B cell (primary cell): ENCODE measurements at regions not wholly inside any gene's neighbourhood (a gene's known extent, or its start where the extent isn't known, plus 50 kb on each side); places are given as distances from the start of the nearest gene placed in this dataset.

Experiments used
- ATAC-seq: fragments of 200-7000 bp; cut with Tn5 transposase; one replicate; pipeline ENCODE4 v1.10.0; 2021; ENCODE audit warnings: low read depth, mild to moderate bottlenecking, moderate number of reproducible peaks, moderate library complexity
- CTCF ChIA-PET: fragments of 350-600 bp; sonication (Branson Sonifier 250); formaldehyde crosslinking; loops from one replicate; lab custom pipeline; 2021; ENCODE audit warnings: antibody characterized with exemption, inconsistent platforms; lab: Charles Lee
- POLR2A ChIA-PET: fragments of 350-600 bp; sonication (Branson Sonifier 250); formaldehyde crosslinking; loops from one replicate; lab custom pipeline; 2021; ENCODE audit warnings: antibody characterized with exemption; lab: Charles Lee
- DNase-seq: peaks from one replicate; pipeline ENCODE4 v3.0.0; 2013
- H2AFZ ChIP-seq: 2 replicates; pipeline ENCODE4 v1.6.1; 2012; ENCODE audit warnings: mild to moderate bottlenecking, low read depth, low read length; ENCODE audit not compliant: insufficient read depth, poor library complexity, severe bottlenecking
- H3K27ac ChIP-seq, 2 donors: 1 replicate in 1 of 2; 2 replicates in 1 of 2; pipeline ENCODE4 v1.5.1; 2012 to 2013; ENCODE audit warnings: low read length in 2 of 2, mild to moderate bottlenecking in 2 of 2, moderate library complexity in 1 of 2
- H3K27me3 ChIP-seq, 4 experiments: fragments of 200-600 bp in 1 of 4; sonication (generic) in 1 of 4; replicated peaks in 1 of 4; 1 replicate in 2 of 4; 2 replicates in 2 of 4; pipeline versions ENCODE4 v1.6.1 to v1.7.0; 2013 to 2016; ENCODE audit warnings: low read length in 3 of 4, mild to moderate bottlenecking in 2 of 4, mixed read lengths in 1 of 4, moderate library complexity in 1 of 4; ENCODE audit not compliant: insufficient read depth in 4 of 4, control insufficient read depth in 3 of 4; ENCODE audit errors: control extremely low read depth in 1 of 4
- H3K36me3 ChIP-seq, 2 experiments: replicated peaks in 1 of 2; 1 replicate in 1 of 2; 2 replicates in 1 of 2; pipeline versions ENCODE4 v1.6.1 to v1.7.1; 2013; ENCODE audit warnings: low read length in 1 of 2; ENCODE audit not compliant: insufficient read depth in 2 of 2, control insufficient read depth in 1 of 2; ENCODE audit errors: control extremely low read depth in 1 of 2, extremely low read depth in 1 of 2
- H3K4me1 ChIP-seq, 2 donors: fragments of 200-600 bp in 1 of 2; sonication (generic) in 1 of 2; 1 replicate in 1 of 2; 2 replicates in 1 of 2; pipeline versions ENCODE4 v1.5.1 to v1.6.1; 2013 to 2017; ENCODE audit warnings: low read length in 2 of 2; ENCODE audit not compliant: control insufficient read depth in 2 of 2, insufficient read depth in 2 of 2
- H3K4me2 ChIP-seq: replicated peaks from 2 replicates; pipeline ENCODE3; 2012; ENCODE audit warnings: mild to moderate bottlenecking, low read depth, low read length; ENCODE audit not compliant: poor library complexity, severe bottlenecking
- H3K4me3 ChIP-seq, 5 experiments: fragments of 200-600 bp in 1 of 5; sonication (generic) in 1 of 5; 1 replicate in 3 of 5; 2 replicates in 2 of 5; pipeline versions ENCODE4 v1.5.1 to v1.7.0; 2011 to 2016; ENCODE audit warnings: low read length in 4 of 5, mild to moderate bottlenecking in 4 of 5, low read depth in 2 of 5, control low read depth in 1 of 5, moderate library complexity in 1 of 5; ENCODE audit not compliant: insufficient read depth in 1 of 5; ENCODE audit errors: control extremely low read depth in 1 of 5, extremely low read depth in 1 of 5
- H3K79me2 ChIP-seq: fragments of 200-600 bp; sonication (generic); one replicate; pipeline ENCODE4 v1.6.0; 2016; ENCODE audit warnings: low read length; ENCODE audit not compliant: control insufficient read depth, insufficient read depth
- H3K9ac ChIP-seq: fragments of 200-600 bp; sonication (generic); 2 replicates; pipeline ENCODE4 v1.6.1; 2017; ENCODE audit warnings: mild to moderate bottlenecking, low read length, moderate library complexity
- H3K9me3 ChIP-seq, 3 donors: one replicate each; pipeline versions ENCODE4 v1.6.1 to v1.7.1; 2013; ENCODE audit warnings: low read length in 2 of 3; ENCODE audit not compliant: control insufficient read depth in 2 of 3, insufficient read depth in 1 of 3; ENCODE audit errors: control extremely low read depth in 1 of 3
- H4K20me1 ChIP-seq: 2 replicates; pipeline ENCODE4 v1.6.0; 2012; ENCODE audit warnings: mild to moderate bottlenecking, low read length; ENCODE audit not compliant: insufficient read depth, control insufficient read depth, poor library complexity, severe bottlenecking
- H3K27ac Mint-ChIP-seq: one replicate; pipeline ENCODE4 v1.8.0; 2021; ENCODE audit warnings: mixed read lengths
- H3K27me3 Mint-ChIP-seq: one replicate; pipeline ENCODE4 v1.8.0; 2021; ENCODE audit warnings: mixed read lengths
- H3K4me1 Mint-ChIP-seq: one replicate; pipeline ENCODE4 v1.8.0; 2021; ENCODE audit warnings: mixed read lengths
- H3K4me3 Mint-ChIP-seq: one replicate; pipeline ENCODE4 v1.8.0; 2021; ENCODE audit warnings: mixed read lengths
- H3K9me3 Mint-ChIP-seq: one replicate; pipeline ENCODE4 v1.8.0; 2022; ENCODE audit warnings: mixed read lengths; ENCODE audit not compliant: insufficient read depth
- CTCF ChIP-seq: fragments of 200-600 bp; IDR thresholded peaks from one replicate; pipeline ENCODE4 v1.8.0; 2022; ENCODE audit warnings: antibody characterized with exemption, mild to moderate bottlenecking
- EZH2 ChIP-seq: IDR thresholded peaks from 2 replicates; pipeline ENCODE4 v1.6.1; 2012; ENCODE audit warnings: borderline replicate concordance, low read depth, mild to moderate bottlenecking, moderate library complexity, low read length; ENCODE audit not compliant: insufficient read depth, poor library complexity, severe bottlenecking
- WGBS: methylation state at CpG from one replicate; pipeline ENCODE4 v1.1.5; 2013; ENCODE audit warnings: missing lambda C conversion rate; ENCODE audit not compliant: insufficient coverage; 5-methylcytosine and 5-hydroxymethylcytosine counted together
- intact Hi-C: fragments of 100-400 bp; cut with micrococcal nuclease; formaldehyde crosslinking; loops from one replicate; pipeline ENCODE4 v1.10.0; 2022

GRCh38 chr3:194275291-194275690, 75.8 kb downstream of the CPN2 start:
- no peak overlapping the region for H3K27ac ChIP-seq
- H3K9ac ChIP-seq: no peak overlapping the region
- no peaks in the 10 kb centered on the region for H3K79me2 ChIP-seq
- peaks cover 34% of the 10 kb centered on the region for H3K27me3 Mint-ChIP-seq
- H4K20me1 ChIP-seq: no peaks in the 10 kb centered on the region
- ChIA-PET POLR2A (no interaction called here), CTCF (no interaction called here)
- H2AFZ ChIP-seq: no peak overlapping the region
- peaks cover 9% of the 10 kb centered on the region for H3K4me1 Mint-ChIP-seq
- H3K27me3 ChIP-seq: peaks cover 0 to 33% (median 5%) of the 10 kb centered on the region in 4 experiments
- DNase-seq (no peak), ATAC-seq (no peak)
- no peak overlapping the region for H3K4me2 ChIP-seq
- H3K9me3 ChIP-seq: no peaks in the 10 kb centered on the region
- TF ChIP-seq CTCF (no peak), EZH2 (no peak)
- H3K4me1 ChIP-seq: no peaks in the 10 kb centered on the region
- intact Hi-C loops: no loop called here
- WGBS: 94% methylated on average over 5 of the region's 8 CpGs
- H3K4me3 Mint-ChIP-seq: no peak overlapping the region
- peak overlapping the region; percentile 72 for H3K27ac Mint-ChIP-seq
- no peak overlapping the region for H3K4me3 ChIP-seq
- H3K36me3 ChIP-seq: no peaks in the 10 kb centered on the region
- H3K9me3 Mint-ChIP-seq: no peaks in the 10 kb centered on the region

GRCh38 chr3:194275721-194276120, 75.4 kb downstream of the CPN2 start:
- Histone ChIP-seq H3K79me2 (no peaks in the 10 kb centered on the region), H3K27me3 (peaks cover 0 to 29% (median 5%) of the 10 kb centered on the region in 4 experiments), H3K9ac (no peak overlapping the region), H3K27ac (no peak overlapping the region), H3K4me1 (no peaks in the 10 kb centered on the region), H2AFZ (no peak overlapping the region), H3K9me3 (no peaks in the 10 kb centered on the region), H3K4me2 (no peak overlapping the region), H4K20me1 (no peaks in the 10 kb centered on the region), H3K4me3 (no peak overlapping the region), H3K36me3 (no peaks in the 10 kb centered on the region)
- ATAC-seq (no peak), DNase-seq (no peak)
- no peaks in the 10 kb centered on the region for H3K9me3 Mint-ChIP-seq
- H3K27ac Mint-ChIP-seq: no peak overlapping the region
- ChIA-PET POLR2A (no interaction called here), CTCF (no interaction called here)
- intact Hi-C loops: no loop called here
- H3K27me3 Mint-ChIP-seq: peaks cover 33% of the 10 kb centered on the region
- TF ChIP-seq CTCF (no peak), EZH2 (no peak)
- 69% methylated on average over 2 of the region's 8 CpGs for WGBS
- no peak overlapping the region for H3K4me3 Mint-ChIP-seq
- H3K4me1 Mint-ChIP-seq: peaks cover 5% of the 10 kb centered on the region
